Ishikawa (cell line): ENCODE measurements at regions not wholly inside any gene's neighbourhood (a gene's known extent, or its start where the extent isn't known, plus 50 kb on each side); places are given as distances from the start of the nearest gene placed in this dataset.

ENCODE experiments used
- CEBPB ChIP-seq: IDR thresholded peaks from 2 replicates; pipeline ENCODE4 v1.6.1; 2012
- CREB1 ChIP-seq: IDR thresholded peaks from 2 replicates; pipeline ENCODE4 v1.6.1; 2012; ENCODE audit warnings: low read depth
- EGR1 ChIP-seq: IDR thresholded peaks from 2 replicates; pipeline ENCODE4 v1.6.1; 2012
- EP300 ChIP-seq: IDR thresholded peaks from 2 replicates; pipeline ENCODE4 v1.6.1; 2012; ENCODE audit warnings: borderline replicate concordance
- FOXM1 ChIP-seq: IDR thresholded peaks from 2 replicates; pipeline ENCODE4 v1.6.1; 2012; ENCODE audit warnings: low read depth, borderline replicate concordance
- NFIC ChIP-seq: IDR thresholded peaks from 2 replicates; pipeline ENCODE4 v1.6.1; 2012
- RAD21 ChIP-seq: IDR thresholded peaks from 2 replicates; pipeline ENCODE4 v1.6.1; 2012; ENCODE audit warnings: low read depth
- TAF1 ChIP-seq: IDR thresholded peaks from 2 replicates; pipeline ENCODE4 v1.6.1; 2012; ENCODE audit warnings: low read depth, mild to moderate bottlenecking
- TCF12 ChIP-seq: IDR thresholded peaks from 2 replicates; pipeline ENCODE4 v1.6.1; 2012; ENCODE audit warnings: low read depth
- TEAD4 ChIP-seq: IDR thresholded peaks from 2 replicates; pipeline ENCODE4 v1.6.1; 2012
- USF1 ChIP-seq: IDR thresholded peaks from 2 replicates; pipeline ENCODE4 v1.6.1; 2012
- YY1 ChIP-seq: IDR thresholded peaks from 2 replicates; pipeline ENCODE4 v1.6.1; 2012; ENCODE audit warnings: low read depth
- ZBTB7A ChIP-seq: IDR thresholded peaks from 2 replicates; pipeline ENCODE4 v1.6.1; 2012; ENCODE audit warnings: low read depth
- TF ChIP-seq, protein P1 (sequence below): IDR thresholded peaks from 2 replicates; pipeline ENCODE4 v1.6.1; 2012
- TF ChIP-seq, protein P2 (sequence below): IDR thresholded peaks from 2 replicates; pipeline ENCODE4 v1.6.1; 2012; ENCODE audit warnings: low read depth, mild to moderate bottlenecking

DNA sequence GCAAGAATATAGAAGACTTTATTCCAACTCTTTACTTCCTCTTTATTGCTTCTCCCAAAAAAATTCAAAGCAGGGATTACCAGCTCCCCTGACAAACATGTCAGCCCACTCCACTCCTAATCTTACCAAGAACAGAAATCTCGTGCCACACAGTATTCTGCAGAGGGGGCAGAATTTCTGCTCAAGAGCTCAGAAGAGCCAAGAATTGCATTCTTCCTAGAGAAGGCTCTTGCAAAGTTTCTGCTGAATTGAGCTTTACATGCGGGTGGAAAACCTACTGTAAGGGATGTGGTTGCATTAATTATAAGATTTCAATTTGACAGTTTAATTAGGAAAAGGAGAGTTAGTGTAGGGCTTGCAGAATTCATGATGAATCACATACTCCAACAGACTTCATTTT lies 428.5 kb downstream of the CETN3 start:
- TF ChIP-seq TCF12: no peak
- no peak for TF ChIP-seq TAF1
- TF ChIP-seq FOXM1: no peak
- no peak for TF ChIP-seq EP300
- no peak for TF ChIP-seq EGR1
- no peak for TF ChIP-seq TEAD4
- TF ChIP-seq, protein P1, sequence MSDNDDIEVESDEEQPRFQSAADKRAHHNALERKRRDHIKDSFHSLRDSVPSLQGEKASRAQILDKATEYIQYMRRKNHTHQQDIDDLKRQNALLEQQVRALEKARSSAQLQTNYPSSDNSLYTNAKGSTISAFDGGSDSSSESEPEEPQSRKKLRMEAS: no peak
- TF ChIP-seq CEBPB: no peak
- no peak for TF ChIP-seq NFIC
- TF ChIP-seq ZBTB7A: no peak
- TF ChIP-seq CREB1: no peak
- no peak for TF ChIP-seq RAD21
- no peak for TF ChIP-seq YY1
- no peak for TF ChIP-seq USF1
- TF ChIP-seq, protein P2, sequence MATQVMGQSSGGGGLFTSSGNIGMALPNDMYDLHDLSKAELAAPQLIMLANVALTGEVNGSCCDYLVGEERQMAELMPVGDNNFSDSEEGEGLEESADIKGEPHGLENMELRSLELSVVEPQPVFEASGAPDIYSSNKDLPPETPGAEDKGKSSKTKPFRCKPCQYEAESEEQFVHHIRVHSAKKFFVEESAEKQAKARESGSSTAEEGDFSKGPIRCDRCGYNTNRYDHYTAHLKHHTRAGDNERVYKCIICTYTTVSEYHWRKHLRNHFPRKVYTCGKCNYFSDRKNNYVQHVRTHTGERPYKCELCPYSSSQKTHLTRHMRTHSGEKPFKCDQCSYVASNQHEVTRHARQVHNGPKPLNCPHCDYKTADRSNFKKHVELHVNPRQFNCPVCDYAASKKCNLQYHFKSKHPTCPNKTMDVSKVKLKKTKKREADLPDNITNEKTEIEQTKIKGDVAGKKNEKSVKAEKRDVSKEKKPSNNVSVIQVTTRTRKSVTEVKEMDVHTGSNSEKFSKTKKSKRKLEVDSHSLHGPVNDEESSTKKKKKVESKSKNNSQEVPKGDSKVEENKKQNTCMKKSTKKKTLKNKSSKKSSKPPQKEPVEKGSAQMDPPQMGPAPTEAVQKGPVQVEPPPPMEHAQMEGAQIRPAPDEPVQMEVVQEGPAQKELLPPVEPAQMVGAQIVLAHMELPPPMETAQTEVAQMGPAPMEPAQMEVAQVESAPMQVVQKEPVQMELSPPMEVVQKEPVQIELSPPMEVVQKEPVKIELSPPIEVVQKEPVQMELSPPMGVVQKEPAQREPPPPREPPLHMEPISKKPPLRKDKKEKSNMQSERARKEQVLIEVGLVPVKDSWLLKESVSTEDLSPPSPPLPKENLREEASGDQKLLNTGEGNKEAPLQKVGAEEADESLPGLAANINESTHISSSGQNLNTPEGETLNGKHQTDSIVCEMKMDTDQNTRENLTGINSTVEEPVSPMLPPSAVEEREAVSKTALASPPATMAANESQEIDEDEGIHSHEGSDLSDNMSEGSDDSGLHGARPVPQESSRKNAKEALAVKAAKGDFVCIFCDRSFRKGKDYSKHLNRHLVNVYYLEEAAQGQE: no peak

DNA sequence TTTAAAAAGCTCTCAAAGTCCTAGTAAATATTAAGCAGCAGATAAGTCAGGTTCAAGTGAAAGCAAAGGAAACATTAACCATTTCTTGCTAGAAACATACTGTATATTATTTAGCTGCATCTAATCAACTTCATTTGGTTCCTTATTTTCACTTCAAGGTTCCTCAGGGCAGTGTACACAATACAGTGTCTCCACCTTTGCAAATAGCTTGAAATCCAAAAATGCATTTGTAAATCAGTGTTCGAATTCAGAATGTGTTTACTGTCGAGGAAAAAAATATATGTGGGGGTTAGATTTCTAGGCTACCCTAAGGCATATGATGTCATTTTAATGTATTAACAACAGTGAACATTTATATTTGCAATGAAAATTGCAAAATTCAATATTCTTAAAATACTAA lies 436.0 kb downstream of the CETN3 start:
- no peak for TF ChIP-seq RAD21
- no peak for TF ChIP-seq TEAD4
- no peak for TF ChIP-seq YY1
- TF ChIP-seq, protein P2: no peak

- TF ChIP-seq TAF1: no peak
- no peak for TF ChIP-seq NFIC
- no peak for TF ChIP-seq TCF12
- TF ChIP-seq, protein P1: no peak
- TF ChIP-seq TEAD4: no peak
- TF ChIP-seq, protein P2: no peak
- TF ChIP-seq FOXM1: no peak
- no peak for TF ChIP-seq EGR1
- no peak for TF ChIP-seq ZBTB7A
- TF ChIP-seq RAD21: no peak
- TF ChIP-seq YY1: no peak
Measured at GRCh38 chr5:89972901-89973300, 436.7 kb downstream of the CETN3 start.

DNA sequence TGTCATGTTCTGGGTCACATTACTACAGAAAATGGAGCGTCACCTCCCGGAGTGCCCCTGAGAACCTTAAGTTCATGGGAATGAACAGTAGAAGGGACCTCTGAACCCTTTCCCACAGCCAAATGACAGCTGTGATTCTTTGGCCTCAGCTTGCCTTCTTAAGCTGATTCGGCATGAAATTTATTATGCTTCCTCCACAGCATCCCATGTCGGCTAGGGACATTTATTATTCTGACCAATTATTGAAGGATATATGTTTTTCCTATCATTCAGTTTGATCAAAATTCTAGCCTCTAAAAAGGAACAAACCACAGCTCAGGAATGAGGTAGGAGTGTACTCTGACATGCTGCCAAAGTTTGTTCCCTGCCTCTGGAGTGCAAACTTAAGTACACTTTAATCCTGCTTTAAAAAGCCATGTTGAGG lies 440.6 kb downstream of the CETN3 start:
- TF ChIP-seq EGR1 (no peak), ZBTB7A (no peak), TAF1 (no peak), EP300 (no peak), YY1 (no peak), TCF12 (no peak), NFIC (no peak), CEBPB (no peak), CREB1 (no peak)
- TF ChIP-seq, protein P1: no peak

GRCh38 chr5:89967771-89968444 lies 441.6 kb downstream of the CETN3 start:
- no peak for TF ChIP-seq TEAD4
- TF ChIP-seq CEBPB: no peak
- TF ChIP-seq EGR1: no peak
- TF ChIP-seq TCF12: no peak
- TF ChIP-seq FOXM1: no peak
- no peak for TF ChIP-seq TAF1
- no peak for TF ChIP-seq EP300
- no peak for TF ChIP-seq YY1
- TF ChIP-seq ZBTB7A: no peak
- TF ChIP-seq CREB1: no peak
- no peak for TF ChIP-seq NFIC
- no peak for TF ChIP-seq RAD21
- TF ChIP-seq USF1: no peak
- TF ChIP-seq, protein P2: no peak
